ENCODE measurements at regions not wholly inside any gene's neighbourhood (a gene's known extent, or its start where the extent isn't known, plus 50 kb on each side); places are given as distances from the start of the nearest gene placed in this dataset.
"Not testable (repeated sequence)": the region's sequence is repeated elsewhere in the genome, so short reads cannot be mapped to it uniquely, and the experiment has no call there.

GRCh38 chr22:26970809-26971394 lies 313.5 kb downstream of the MIAT start:
- DNase-seq (ENCODE audit: low spot score in 2 of 2, unreplicated experiment in 2 of 2), result no peak
- TF ChIP-seq CTCF (IDR thresholded peaks at IDR 0.05; ENCODE audit: unreplicated experiment), result no peak
- peaks cover 26% of the 10 kb centered on the region for H3K27me3 Mint-ChIP-seq (ENCODE audit: low read depth)
- H3K9me3 Mint-ChIP-seq, result no peaks in the 10 kb centered on the region
- H3K4me1 Mint-ChIP-seq, result no peaks in the 10 kb centered on the region
- H3K36me3 Mint-ChIP-seq, result no peaks in the 10 kb centered on the region
- no peak overlapping the region for H3K27ac Mint-ChIP-seq
- no peak overlapping the region for H3K4me3 Mint-ChIP-seq

GRCh38 chr22:26972286-26972685 lies 314.9 kb downstream of the MIAT start:
- no peak overlapping the region for H3K27ac Mint-ChIP-seq

GRCh38 chr22:26972915-26973314 lies 315.5 kb downstream of the MIAT start:
- H3K4me1 Mint-ChIP-seq; H3K4me3 Mint-ChIP-seq; H3K36me3 Mint-ChIP-seq; H3K27ac Mint-ChIP-seq; DNase-seq (ENCODE audit: low spot score in 2 of 2, unreplicated experiment in 2 of 2); H3K9me3 Mint-ChIP-seq: not testable (repeated sequence)
- peaks cover 24% of the 10 kb centered on the region for H3K27me3 Mint-ChIP-seq (ENCODE audit: low read depth)

More at GRCh38 chr22:26972286-26972685, 314.9 kb downstream of the MIAT start:
- TF ChIP-seq CTCF (IDR thresholded peaks at IDR 0.05; ENCODE audit: unreplicated experiment), result no peak
- Mint-ChIP-seq H3K4me1 (no peaks in the 10 kb centered on the region), H3K36me3 (no peaks in the 10 kb centered on the region), H3K27me3 (ENCODE audit: low read depth) (peaks cover 24% of the 10 kb centered on the region), H3K9me3 (no peaks in the 10 kb centered on the region), H3K4me3 (no peak overlapping the region)
- DNase-seq (ENCODE audit: low spot score in 2 of 2, unreplicated experiment in 2 of 2), result no peak

DNA sequence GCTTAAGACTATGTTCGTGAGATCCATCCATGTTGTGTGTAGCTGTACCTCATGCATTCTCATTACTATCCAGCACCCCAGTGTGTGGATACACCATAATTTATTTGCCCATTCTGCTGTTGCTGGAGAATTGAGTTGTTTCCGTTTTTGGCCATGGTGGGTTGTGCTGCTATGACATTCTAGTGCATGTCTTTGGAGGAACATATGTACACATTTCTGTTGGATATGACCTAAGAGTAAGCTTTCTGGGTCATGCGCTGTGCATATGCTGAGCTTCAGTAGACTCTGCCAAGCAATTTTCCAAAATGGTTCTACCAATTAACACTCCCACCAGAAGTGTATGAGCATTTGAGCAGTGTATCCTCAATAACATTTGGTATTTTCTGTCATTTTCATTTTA lies 316.6 kb downstream of the MIAT start:
- DNase-seq (ENCODE audit: low spot score in 2 of 2, unreplicated experiment in 2 of 2), result no peak
- no peaks in the 10 kb centered on the region for H3K36me3 Mint-ChIP-seq
- TF ChIP-seq CTCF (IDR thresholded peaks at IDR 0.05; ENCODE audit: unreplicated experiment), result no peak

GRCh38 chr22:26974914-26975803 lies 317.8 kb downstream of the MIAT start:
- no peak for TF ChIP-seq CTCF (IDR thresholded peaks at IDR 0.05; ENCODE audit: unreplicated experiment)
- Mint-ChIP-seq H3K9me3 (no peaks in the 10 kb centered on the region), H3K36me3 (no peaks in the 10 kb centered on the region)

More for the DNA sequence above, 316.6 kb downstream of the MIAT start:
- Mint-ChIP-seq H3K27me3 (ENCODE audit: low read depth) (peaks cover 30% of the 10 kb centered on the region), H3K27ac (no peak overlapping the region), H3K4me1 (no peaks in the 10 kb centered on the region), H3K4me3 (no peak overlapping the region), H3K9me3 (no peaks in the 10 kb centered on the region)

GRCh38 chr22:26975865-26976264 lies 318.5 kb downstream of the MIAT start:
- Mint-ChIP-seq H3K27me3 (ENCODE audit: low read depth) (peaks cover 29% of the 10 kb centered on the region), H3K27ac (no peak overlapping the region), H3K36me3 (no peaks in the 10 kb centered on the region)

More at GRCh38 chr22:26974914-26975803, 317.8 kb downstream of the MIAT start:
- Mint-ChIP-seq H3K27me3 (ENCODE audit: low read depth) (peaks cover 30% of the 10 kb centered on the region), H3K4me3 (no peak overlapping the region), H3K27ac (no peak overlapping the region), H3K4me1 (no peaks in the 10 kb centered on the region)
- no peak for DNase-seq (ENCODE audit: low spot score in 2 of 2, unreplicated experiment in 2 of 2)

More at GRCh38 chr22:26975865-26976264, 318.5 kb downstream of the MIAT start:
- no peak for TF ChIP-seq CTCF (IDR thresholded peaks at IDR 0.05; ENCODE audit: unreplicated experiment)
- Mint-ChIP-seq H3K4me3 (no peak overlapping the region), H3K4me1 (peaks cover 5% of the 10 kb centered on the region), H3K9me3 (no peaks in the 10 kb centered on the region)
- DNase-seq (ENCODE audit: low spot score in 2 of 2, unreplicated experiment in 2 of 2), result no peak
